H1 (cell line): ENCODE measurements at regions not wholly inside any gene's neighbourhood (a gene's known extent, or its start where the extent isn't known, plus 50 kb on each side); places are given as distances from the start of the nearest gene placed in this dataset.

Experiments used
- POLR2AphosphoS5 ChIP-seq: IDR thresholded peaks from 2 replicates; pipeline ENCODE4 v1.6.1; 2011; ENCODE audit warnings: low read depth, low read length
- RFX5 ChIP-seq: IDR thresholded peaks from 2 replicates; pipeline ENCODE4 v1.6.1; 2011; ENCODE audit warnings: low read depth, low read length, improper control_type of control experiment, borderline replicate concordance
- SP1 ChIP-seq: IDR thresholded peaks from 2 replicates; pipeline ENCODE4 v1.6.1; 2011; ENCODE audit warnings: low read depth, low read length

DNA sequence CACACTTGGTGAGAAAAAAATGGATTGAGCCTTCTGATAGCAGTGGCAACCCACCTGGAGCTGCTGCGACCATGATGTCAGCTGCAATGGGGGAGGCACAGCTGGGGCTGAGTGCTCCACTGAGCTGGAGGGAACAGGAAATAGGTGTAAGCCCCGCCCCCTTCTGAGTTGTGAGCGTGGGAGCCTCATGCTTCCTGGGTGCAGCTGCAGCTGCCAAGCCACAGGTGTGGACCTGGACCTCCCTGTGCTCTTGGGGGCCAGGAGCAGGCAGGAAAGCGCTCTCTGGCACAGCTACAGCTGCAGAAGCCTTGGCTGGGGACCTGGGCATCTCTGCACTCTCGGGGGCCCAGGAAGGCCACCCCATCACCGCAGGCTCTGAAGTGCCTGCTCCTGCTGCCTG, 970.6 kb downstream of the DCDC2C start (continued):
- no peak for TF ChIP-seq POLR2AphosphoS5
- no peak for TF ChIP-seq RFX5
- TF ChIP-seq SP1 = no peak
- TF ChIP-seq, all 59 proteins: peak for 0
